KMS-11 (cell line): ENCODE measurements at regions not wholly inside any gene's neighbourhood (a gene's known extent, or its start where the extent isn't known, plus 50 kb on each side); places are given as distances from the start of the nearest gene placed in this dataset.

Experiments used
- H2AFZ ChIP-seq: fragments of 200-600 bp; sonication (generic); 2 replicates; pipeline ENCODE4 v1.6.1; 2016; ENCODE audit warnings: antibody characterized with exemption, mixed run types, low read depth
- H3K27ac ChIP-seq: fragments of 200-600 bp; sonication (generic); 2 replicates; pipeline ENCODE4 v1.6.1; 2016; ENCODE audit warnings: mild to moderate bottlenecking, mixed run types
- H3K27me3 ChIP-seq: fragments of 200-600 bp; sonication (generic); 2 replicates; pipeline ENCODE4 v1.6.1; 2017; ENCODE audit warnings: mild to moderate bottlenecking, low read depth, mixed run types, moderate library complexity; ENCODE audit not compliant: insufficient read depth
- H3K36me3 ChIP-seq: fragments of 200-600 bp; sonication (generic); 2 replicates; pipeline ENCODE4 v1.6.1; 2017; ENCODE audit warnings: mild to moderate bottlenecking, mixed run types; ENCODE audit not compliant: insufficient read depth
- H3K4me1 ChIP-seq: fragments of 200-600 bp; sonication (generic); 2 replicates; pipeline ENCODE4 v1.6.1; 2016; ENCODE audit warnings: mild to moderate bottlenecking, low read depth, mixed run types; ENCODE audit not compliant: poor library complexity, severe bottlenecking
- H3K4me2 ChIP-seq: fragments of 200-600 bp; sonication (generic); 2 replicates; pipeline ENCODE4 v1.7.0; 2016; ENCODE audit warnings: mild to moderate bottlenecking, mixed run types
- H3K4me3 ChIP-seq: fragments of 200-600 bp; sonication (generic); IDR thresholded peaks from 2 replicates; pipeline ENCODE4 v1.6.1; 2017; ENCODE audit warnings: low read depth, low read length, mixed read lengths; ENCODE audit not compliant: insufficient read depth
- H3K79me2 ChIP-seq: fragments of 200-600 bp; sonication (generic); 2 replicates; pipeline ENCODE4 v1.6.1; 2016; ENCODE audit warnings: low read depth, mixed run types; ENCODE audit not compliant: insufficient read depth
- H3K9ac ChIP-seq: fragments of 200-600 bp; sonication (generic); 2 replicates; pipeline ENCODE4 v1.6.1; 2016; ENCODE audit warnings: mild to moderate bottlenecking, mixed run types
- H4K20me1 ChIP-seq: fragments of 200-600 bp; sonication (generic); 2 replicates; pipeline ENCODE4 v1.6.1; 2016; ENCODE audit warnings: mild to moderate bottlenecking, mixed run types; ENCODE audit not compliant: insufficient read depth
- TF ChIP-seq, protein P1 (sequence below): fragments of 200-600 bp; sonication (generic); conservative IDR thresholded peaks from 2 replicates; pipeline ENCODE4 v1.6.1; 2017; ENCODE audit warnings: low read depth, mild to moderate bottlenecking, antibody characterized with exemption, low read length, moderate library complexity, mixed read lengths

DNA sequence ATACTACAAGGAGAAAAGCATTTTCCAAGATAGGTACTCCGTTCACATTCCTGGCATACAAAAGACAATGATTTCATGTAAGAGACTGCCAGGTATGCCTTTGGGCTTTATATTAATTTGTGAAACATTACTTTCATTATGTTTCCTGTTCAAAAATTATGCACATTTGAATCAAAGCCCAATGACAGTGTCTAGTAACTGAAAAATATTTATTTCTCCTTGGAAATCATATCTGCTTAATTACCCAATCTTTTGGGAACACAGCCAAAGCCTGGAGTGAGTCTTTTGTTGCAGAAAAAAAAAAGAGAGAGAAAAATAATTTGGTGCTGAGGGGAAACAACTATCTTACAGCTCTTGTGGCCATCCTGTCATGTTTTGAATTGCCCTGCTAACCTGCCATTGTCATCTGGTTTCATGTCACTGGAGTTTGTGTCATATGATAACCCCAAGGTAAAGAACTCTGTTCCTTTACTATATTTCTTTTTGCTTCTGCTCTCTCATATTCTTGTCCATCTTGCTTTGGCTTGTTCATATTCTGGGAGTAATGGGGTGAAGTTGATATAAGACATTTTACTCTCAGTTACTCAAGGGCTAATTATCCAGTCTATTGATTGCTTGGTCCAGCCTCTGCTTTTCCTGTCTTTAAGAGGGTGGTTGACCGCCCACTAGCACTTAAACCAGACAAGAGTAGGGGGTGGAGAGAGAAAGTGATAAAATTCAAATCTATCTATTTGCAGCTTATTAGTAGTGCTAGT lies 238.3 kb upstream of the NUDT12 start:
- H3K4me3 ChIP-seq: no peak overlapping the region
- no peaks in the 10 kb centered on the region for H3K36me3 ChIP-seq
- H3K4me2 ChIP-seq: no peak overlapping the region
- H3K27ac ChIP-seq: no peak overlapping the region
- no peaks in the 10 kb centered on the region for H3K79me2 ChIP-seq
- TF ChIP-seq, protein P1, sequence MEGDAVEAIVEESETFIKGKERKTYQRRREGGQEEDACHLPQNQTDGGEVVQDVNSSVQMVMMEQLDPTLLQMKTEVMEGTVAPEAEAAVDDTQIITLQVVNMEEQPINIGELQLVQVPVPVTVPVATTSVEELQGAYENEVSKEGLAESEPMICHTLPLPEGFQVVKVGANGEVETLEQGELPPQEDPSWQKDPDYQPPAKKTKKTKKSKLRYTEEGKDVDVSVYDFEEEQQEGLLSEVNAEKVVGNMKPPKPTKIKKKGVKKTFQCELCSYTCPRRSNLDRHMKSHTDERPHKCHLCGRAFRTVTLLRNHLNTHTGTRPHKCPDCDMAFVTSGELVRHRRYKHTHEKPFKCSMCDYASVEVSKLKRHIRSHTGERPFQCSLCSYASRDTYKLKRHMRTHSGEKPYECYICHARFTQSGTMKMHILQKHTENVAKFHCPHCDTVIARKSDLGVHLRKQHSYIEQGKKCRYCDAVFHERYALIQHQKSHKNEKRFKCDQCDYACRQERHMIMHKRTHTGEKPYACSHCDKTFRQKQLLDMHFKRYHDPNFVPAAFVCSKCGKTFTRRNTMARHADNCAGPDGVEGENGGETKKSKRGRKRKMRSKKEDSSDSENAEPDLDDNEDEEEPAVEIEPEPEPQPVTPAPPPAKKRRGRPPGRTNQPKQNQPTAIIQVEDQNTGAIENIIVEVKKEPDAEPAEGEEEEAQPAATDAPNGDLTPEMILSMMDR: no peak
- no peak overlapping the region for H2AFZ ChIP-seq
- no peaks in the 10 kb centered on the region for H4K20me1 ChIP-seq
- no peaks in the 10 kb centered on the region for H3K27me3 ChIP-seq
- H3K9ac ChIP-seq: no peak overlapping the region
- no peaks in the 10 kb centered on the region for H3K4me1 ChIP-seq

DNA sequence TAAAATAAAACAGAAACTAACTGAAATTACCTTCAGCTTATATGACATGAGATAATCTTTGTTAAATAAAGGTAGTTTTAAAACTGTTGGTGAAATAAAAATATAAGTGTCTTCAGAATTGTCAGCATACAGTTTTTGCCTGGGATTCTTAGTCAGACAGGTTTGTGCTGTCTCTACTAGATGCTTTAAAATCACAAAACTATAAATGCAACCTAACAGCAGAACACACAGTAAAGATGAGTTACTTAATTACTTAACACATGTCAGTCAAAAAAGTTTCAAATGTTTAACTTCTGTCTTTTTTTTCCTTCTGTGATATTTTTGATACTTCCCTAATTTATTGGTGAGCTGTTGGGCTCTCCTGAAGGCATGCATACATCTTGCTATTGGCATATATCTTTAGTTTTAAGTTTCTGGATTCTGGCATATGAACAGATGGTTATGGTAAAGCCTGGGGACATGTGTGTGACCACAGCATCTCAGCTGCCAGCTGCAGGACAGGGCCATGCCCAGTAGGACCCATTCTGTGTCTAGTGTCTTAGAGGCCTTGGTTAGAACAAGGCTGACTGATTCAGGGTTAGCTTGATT lies 231.1 kb upstream of the NUDT12 start:
- TF ChIP-seq, protein P1: no peak
- Histone ChIP-seq H4K20me1 (no peaks in the 10 kb centered on the region), H3K36me3 (no peaks in the 10 kb centered on the region), H3K4me1 (no peaks in the 10 kb centered on the region), H3K27ac (no peak overlapping the region), H3K27me3 (no peaks in the 10 kb centered on the region), H2AFZ (no peak overlapping the region), H3K79me2 (no peaks in the 10 kb centered on the region), H3K9ac (no peak overlapping the region), H3K4me2 (no peak overlapping the region), H3K4me3 (no peak overlapping the region)

DNA sequence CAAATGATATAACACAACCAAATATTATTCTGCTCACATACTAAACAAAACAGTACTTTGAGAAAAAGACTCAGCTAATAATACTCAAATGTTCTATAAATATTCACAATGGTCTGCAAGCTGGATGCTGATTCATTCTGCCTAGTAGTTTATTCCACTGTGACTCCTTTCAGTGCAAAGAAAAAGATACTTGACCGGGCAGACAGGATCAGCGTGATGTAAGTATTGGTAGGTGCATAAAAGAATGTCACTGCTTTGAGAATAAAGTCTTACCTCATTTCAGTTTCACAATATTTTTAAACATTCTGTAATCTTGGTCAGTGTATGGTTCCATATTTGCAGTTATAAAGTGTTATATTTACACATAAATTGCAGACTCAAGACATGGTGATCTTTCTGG lies 223.0 kb upstream of the NUDT12 start:
- H3K9ac ChIP-seq: no peak overlapping the region
- no peak overlapping the region for H3K27ac ChIP-seq
- no peak overlapping the region for H3K4me2 ChIP-seq
- no peak overlapping the region for H3K4me3 ChIP-seq
- H3K79me2 ChIP-seq: no peaks in the 10 kb centered on the region
- no peaks in the 10 kb centered on the region for H3K4me1 ChIP-seq
- H3K36me3 ChIP-seq: no peaks in the 10 kb centered on the region
- TF ChIP-seq, protein P1: no peak
- no peaks in the 10 kb centered on the region for H4K20me1 ChIP-seq
- H3K27me3 ChIP-seq: no peaks in the 10 kb centered on the region
- no peak overlapping the region for H2AFZ ChIP-seq

DNA sequence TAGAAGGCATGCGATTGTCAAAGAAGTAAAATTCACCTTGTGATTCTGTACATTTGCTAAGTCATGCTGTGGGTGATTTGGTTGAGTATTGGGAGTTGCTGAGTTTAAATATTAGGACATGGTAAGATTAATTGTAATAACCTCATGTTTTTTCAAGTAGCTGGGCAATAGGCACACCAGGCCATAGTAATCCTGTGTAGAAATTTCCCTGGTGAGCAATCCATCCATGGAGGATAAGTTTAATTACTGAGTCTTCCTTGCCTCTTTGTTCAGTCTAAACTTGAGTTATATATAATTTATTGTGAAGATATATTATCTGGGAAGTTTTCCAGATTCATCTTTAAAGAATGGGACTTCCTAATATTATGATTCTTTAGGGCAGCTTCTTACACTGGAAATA lies 221.1 kb upstream of the NUDT12 start:
- Histone ChIP-seq H4K20me1 (no peaks in the 10 kb centered on the region), H3K9ac (no peak overlapping the region), H2AFZ (no peak overlapping the region), H3K4me2 (no peak overlapping the region), H3K27ac (no peak overlapping the region), H3K4me3 (no peak overlapping the region), H3K4me1 (no peaks in the 10 kb centered on the region), H3K27me3 (no peaks in the 10 kb centered on the region), H3K79me2 (no peaks in the 10 kb centered on the region), H3K36me3 (no peaks in the 10 kb centered on the region)
- TF ChIP-seq, protein P1: no peak
